NCI-H2029 (cell line): ENCODE measurements at regions not wholly inside any gene's neighbourhood (a gene's known extent, or its start where the extent isn't known, plus 50 kb on each side); places are given as distances from the start of the nearest gene placed in this dataset.

Experiments
- DNase-seq: peaks from one replicate; lab custom pipeline; 2025; lab: John Stamatoyannopoulos, UW

DNA sequence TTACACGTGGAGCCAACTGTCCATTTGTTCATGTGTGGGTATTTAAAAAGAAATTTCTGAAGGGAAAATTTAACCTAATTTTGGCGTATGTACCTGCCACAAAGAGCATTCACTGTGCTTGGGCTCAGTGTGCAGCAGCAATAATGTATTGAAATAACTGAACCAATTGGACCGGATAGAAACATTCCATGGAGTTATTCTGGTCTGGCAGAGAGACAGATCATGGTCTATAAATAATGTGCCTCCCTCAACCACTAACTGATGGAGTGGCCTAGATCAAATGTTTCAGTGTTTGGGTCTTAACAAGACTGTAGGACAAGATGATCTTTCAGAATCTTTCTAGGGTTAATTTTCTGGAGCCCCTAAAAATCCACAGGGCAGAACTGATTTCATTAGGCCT is 469.7 kb downstream of the PRELID2 start:
- DNase-seq: no peak

DNA sequence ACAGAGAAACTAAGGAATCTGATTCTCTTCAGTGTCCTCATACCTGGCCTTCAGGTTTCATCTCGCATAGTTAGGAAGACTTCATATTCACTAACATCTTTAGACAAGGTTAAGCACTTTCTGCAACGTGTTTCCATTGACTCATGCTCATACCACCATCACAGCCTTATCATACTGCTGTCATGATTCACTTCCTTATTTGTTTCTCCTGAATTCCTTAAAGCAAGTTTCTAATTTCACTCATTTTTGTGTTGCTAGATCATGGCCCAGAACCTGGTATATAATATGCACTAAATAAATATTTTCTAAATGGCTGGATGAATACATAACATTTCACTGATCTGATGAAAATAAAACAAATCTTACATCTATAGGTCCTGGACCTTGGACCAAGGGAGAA is 472.9 kb downstream of the PRELID2 start:
- DNase-seq: no peak

DNA sequence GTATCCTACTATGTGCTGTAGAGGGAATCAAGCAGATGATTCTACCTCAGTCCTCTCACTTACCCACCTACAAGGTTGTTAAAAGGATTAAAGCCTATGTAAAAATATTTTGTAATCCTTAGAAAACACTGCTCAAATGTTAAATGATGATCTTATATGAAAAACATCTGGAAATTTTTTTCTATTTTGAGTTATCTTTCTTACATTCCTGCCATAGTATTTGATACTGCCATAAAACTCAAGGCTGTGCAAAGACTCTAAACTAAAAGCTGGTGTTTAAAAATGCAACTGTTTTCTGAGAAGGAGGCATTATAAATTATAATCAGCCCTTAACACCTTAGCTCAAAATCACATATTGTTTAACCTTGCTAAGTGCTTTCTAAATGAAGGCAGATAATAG is 474.2 kb downstream of the PRELID2 start:
- no peak for DNase-seq

DNA sequence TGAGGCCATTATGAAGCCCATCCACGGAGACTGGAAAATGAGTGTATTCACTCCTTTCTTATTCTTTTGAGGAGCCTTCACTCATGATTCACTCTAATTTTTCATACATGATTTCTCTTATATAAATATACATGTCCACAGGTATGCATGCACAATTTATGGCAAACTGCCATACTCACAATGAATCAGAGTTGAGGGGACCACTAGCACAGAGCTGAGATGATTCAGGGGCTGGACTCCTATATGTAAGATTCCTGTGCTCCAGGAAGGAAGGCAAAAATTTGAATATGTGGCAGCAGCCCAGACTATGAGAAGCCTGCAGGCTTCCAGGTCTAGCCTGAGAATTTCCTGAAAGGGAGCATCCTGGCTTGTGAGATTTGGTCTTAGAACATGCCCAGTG is 484.6 kb downstream of the PRELID2 start:
- DNase-seq: no peak

DNA sequence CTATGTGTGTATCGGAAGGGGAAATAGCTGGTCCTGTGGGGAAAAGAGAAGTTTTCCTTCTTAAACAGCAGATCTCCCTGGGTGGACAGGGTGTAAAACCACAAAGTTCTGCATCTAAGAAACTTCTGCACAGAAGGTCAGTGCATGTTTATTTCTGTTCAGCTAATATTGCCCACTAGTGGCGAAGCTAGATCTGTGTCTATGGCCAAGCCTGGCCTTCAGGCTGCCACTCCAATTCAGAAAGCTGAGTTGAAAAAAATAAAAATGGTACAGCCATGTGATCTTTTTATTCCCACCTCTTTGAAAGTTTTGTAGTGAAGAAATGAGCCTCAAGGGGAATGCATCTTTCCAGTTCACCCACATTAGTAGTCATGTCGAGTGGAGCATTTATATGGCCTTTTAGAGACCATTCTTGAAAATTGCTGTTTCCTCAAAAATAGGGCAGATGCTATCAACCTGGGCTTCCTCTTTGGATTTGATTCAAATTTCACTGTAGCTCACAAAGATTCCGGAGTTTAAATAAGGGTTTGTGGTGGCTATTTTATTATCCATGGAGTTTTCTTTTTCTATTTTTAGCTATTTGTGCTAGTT is 488.0 kb downstream of the PRELID2 start:
- DNase-seq: no peak

DNA sequence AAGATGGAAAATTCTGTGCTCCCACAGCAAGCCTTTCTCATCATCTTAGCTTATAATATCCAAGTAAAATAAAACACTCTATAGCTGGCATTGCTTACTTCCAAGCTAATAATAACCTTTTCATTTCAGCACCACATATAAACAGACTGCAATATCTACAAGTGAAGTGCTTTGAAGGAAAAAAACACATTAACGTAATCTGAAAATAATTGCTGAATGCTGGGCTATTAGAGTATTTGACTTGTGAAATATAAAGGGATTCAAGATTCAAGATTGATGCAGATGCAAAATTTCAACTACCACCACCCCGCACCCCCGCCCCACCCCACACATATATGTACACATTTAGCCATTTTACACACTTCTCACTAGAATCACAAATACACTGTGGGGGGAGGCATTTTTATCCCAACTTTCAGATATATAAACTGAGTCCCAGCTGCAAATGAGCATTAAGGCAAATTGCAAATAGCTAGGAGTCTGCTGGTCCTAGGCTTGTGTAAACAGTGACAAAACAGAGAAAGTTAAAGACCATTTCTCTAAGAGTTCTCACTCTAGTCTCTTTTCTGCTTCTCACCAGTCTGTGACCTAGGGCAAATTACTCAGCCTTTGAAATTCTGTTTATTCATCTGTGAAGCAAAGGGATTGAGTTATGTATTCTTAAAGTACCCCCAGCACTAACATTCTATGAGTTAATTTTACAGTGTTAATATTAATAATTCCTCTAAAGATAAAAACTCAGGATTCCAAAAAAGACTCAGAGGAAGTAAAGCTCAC is 489.4 kb downstream of the PRELID2 start:
- no peak for DNase-seq

DNA sequence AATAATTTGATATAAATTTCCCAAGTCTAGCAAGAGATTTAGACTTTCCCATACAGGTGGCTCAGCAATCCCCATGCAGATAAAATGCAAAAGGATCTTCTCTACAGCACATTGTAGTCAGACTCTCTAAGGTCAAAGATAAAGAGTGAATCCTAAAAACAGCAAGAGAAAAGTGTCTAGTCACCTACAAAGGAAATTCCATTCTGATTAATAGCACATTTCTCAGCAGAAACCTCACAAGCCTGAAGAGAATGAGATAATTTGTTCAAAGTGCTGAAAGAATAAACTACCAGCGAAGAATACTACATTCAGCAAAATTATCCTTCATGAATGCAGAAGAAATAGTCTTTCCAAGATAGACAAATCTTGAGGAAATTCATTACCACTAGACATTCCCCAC is 493.3 kb downstream of the PRELID2 start:
- no peak for DNase-seq

DNA sequence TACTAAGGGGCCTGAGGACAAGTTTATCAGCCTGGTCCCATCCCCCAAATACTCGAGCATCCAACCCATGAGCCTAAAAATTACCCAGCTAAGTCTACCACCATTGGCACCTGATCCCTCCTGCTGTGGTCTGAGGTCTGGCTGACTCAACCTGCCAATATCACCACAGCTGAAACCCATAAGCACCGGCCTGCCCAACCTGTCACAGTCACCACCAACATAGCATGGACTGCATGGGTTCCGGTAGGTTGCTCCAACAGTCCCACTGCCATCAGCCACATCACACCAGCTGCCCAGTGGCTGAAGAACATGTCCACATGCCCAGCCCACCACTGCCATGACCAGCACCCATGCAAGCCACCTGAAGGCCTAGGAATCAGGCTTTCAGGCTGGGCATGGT is 495.0 kb downstream of the PRELID2 start:
- no peak for DNase-seq

DNA sequence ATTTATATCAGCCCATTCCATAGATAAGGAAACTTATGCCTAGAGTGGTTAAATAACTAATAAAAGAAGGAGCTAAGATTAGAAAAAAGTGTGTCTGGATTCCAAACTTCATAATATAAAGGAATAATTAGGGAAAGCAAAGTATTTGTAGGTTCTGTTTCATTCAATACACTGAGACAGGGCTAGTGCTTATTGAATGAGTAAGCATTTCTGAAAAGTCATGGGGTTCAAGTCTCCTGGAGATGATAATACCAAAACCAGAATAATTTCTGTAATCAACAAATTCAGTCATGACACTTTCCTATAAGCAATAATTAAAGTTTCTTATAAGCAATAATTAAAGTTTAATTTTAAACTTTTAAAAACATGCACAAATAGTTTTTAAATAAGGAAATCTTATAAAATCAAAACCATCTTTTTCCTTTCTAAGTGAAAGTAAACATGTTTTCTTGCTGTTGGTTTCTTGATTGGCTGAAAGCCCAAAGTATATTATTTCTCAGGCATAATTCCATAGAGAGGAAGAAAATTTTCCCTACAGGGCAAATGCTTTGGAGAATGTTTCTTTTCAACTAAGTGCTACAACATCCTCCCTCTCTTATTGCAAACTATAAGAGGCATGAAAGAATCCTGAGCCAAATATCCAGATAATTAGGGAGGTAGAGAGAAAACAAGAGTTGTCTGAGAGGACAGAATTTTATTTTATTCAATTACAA is 510.2 kb downstream of the PRELID2 start:
- no peak for DNase-seq

DNA sequence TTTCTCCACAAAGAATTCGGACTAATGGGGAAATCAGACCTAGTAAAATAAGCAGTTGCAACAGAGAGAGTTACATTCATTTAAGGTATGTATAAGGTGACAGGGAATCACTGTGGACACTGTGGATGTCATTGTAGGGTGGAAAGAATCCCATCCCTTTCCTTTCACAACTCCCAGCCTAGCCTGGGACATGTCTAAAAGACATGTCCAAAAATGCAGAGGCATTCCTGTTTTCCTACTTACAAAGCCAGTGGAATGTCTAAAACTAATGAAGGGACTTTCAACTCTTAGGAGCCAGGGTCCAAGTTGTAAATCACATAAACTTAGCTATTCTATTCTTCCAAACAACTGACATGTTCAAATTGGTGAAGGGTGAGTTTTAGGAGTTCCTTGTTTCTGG is 511.0 kb downstream of the PRELID2 start:
- DNase-seq: no peak

DNA sequence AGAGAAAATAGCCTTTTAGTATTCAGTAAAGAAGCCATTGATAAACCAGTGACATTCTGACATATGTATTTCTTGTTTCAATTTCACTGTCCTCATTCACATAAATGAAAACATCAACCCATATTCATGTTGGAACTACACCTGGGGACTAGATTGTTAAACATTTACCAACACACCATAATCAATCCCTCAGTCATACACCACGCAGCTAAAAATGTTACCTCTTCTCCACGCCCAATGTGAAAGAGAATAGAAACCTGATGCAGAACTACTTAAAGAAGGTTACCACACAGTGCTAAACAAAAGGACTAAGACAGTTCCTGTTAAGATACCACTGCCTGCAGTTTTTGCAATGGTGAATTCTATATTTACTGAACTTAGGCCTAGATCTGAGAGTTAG is 518.9 kb downstream of the PRELID2 start:
- DNase-seq: no peak

DNA sequence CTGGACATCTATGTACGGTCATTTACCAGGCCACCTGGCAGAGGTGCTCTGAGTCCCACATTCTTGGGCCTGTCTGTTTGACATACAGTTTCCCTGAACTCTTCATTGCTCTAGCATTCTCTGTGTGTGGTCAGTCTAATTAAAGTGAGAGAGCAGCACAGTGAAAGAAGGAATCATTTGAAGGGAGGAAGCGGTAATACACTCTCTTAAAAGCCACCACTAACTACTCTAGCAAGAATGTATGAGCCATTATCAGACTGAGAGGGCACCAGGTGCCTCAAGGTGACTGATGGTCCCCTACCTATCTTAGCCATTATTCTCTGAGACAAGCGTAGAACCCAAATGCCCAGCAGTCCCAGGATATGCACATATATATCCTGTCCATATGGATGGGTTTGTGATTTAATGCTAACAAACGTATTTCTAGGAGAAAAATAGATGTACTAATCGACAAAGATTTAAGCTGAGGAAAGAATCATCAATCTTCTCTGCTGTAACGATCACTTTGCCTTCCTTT is 527.2 kb downstream of the PRELID2 start:
- no peak for DNase-seq

DNA sequence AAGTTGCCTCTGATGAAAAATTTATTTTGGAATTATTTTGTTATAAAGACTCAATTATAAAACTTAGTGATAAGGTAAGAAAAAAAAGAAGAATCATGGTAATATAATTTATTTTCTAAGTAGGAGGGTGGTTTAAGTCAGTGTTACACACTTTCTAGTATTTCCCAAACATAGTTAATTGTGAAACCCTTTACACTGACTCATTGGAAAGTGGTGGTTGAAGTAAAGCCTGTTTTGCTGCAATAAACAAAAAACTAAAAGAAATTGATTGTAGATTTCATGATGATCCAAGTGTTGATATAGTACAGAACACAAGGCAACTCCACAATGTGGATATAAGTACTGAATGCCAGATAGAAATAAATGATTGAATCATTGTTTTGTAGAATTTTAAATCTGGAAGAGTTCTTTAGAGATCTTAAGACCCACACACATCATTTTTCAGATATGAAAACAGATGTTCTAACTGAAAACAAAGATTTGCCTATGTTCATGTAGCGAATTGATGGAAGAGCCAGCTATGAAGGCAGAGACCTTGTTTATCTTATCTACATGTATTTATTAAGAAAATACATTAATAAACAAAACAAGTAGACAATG is 539.8 kb downstream of the PRELID2 start:
- DNase-seq: no peak

DNA sequence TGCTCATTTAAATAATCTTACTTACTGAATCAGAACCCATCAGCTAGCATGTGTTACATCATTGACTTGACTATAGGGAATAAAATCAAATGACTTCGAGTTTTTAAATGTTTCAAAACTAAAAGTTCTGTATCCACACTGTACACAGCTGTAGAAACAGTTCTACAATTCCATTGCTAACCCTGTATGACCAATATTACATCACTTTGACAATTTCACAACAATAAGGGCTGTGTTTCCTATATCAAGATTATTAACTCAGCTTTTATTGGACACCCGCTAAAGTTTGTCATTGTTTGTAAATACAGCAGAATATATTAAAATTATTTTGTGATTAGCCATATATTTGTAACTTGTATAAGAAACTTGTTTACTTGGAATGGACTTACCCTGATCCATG is 540.8 kb downstream of the PRELID2 start:
- no peak for DNase-seq

DNA sequence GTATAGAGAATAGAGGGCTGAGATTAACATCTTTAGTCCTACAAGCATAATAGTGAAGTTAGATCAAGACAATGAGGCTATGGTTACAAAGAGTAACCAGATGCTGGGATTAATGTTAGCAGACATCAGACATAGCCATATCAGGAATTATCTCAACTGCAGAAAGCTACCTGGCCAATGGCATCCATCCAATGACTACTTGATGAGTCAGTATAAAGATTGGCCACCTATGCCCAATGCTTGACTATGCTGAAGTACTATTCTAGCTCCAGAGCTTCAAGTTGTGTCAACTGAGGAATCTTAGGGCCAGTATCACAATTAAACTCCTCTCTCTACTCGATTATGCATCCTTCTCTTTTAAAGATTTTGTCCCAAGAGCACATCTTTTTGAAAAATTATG is 541.4 kb downstream of the PRELID2 start:
- no peak for DNase-seq

DNA sequence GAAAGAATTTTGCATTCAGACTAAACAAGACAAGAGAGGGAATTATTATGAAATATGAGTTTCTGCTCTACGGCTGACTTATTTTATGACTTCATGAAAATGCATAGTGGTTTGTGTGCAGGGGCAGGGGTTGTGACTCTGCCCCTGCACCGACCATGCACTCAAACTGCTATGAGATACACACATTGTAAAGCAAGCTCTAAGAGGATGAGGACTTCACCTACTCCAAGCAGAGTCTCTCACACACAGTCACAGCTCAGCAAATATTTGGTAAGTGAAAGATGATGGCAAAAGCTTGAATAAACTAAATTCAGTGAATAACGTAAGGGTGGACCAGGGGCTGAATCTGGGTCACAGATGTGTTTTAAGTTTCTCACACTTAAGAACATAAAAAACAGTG is 542.9 kb downstream of the PRELID2 start:
- no peak for DNase-seq

DNA sequence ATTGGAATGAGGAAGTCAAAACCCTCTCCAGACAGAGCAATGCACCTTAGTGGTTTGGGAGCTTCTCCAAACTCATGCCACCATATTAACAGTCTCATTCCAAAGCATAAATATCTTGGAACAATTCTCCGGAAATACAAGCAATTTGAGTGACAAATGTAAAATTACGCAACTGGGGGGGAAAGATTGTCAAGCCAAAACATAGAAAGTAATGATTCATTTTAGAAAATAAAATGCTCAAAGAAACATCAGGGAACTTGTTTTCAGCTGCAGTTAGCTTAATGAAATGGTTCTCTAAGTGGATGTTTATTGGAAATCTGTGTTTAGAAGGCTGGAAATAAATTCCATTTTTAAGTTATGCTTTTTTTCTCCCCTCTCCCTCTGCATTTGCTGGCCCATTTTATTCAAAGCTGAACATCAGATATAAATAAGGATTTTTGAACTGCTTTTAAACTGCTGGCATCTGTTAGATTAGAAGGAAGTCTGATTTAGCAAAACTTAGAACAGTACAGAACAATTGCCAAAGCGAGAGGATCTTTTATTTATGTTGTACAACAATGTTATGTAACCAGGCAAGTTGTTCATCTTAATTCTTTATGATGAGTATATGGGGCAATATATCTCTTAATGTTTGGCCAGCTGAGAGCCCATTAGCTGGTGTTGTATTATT is 551.9 kb downstream of the PRELID2 start:
- DNase-seq: no peak

DNA sequence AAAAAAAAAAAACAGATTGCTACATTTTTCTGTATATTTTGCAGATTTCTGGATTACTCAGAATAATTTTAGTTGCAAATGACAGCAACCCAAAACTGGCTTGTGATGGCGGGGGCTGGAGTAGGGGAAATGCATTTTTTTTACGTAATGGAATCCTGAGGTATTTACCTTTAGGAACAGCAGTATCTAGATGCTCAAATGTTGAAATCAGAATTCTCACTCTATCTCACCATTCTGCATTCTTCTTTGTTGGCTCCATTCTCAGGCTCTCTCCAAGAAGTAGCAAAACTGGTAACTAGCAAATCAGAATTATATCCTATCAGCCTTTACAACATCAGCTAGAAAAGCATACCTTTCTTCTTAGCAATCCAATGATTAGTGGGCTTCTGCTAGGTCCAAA is 554.3 kb downstream of the PRELID2 start:
- DNase-seq: no peak

DNA sequence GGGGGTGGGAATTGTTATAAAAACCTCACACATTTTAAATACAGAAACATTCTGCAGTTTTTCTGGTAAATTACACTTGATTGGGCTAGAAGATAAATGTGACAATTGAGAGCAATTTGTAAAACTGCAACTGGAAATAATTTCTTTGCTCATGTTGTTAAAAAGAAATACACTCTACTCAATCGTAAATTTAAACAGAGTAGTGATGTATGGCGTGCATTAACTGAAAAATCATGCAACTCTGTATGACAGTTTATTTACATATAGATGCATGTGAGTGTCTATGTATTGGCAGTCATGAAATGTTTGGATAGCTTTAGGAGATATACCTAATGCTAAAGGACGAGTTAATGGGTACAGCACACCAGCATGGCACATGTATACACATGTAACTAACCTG is 554.9 kb downstream of the PRELID2 start:
- no peak for DNase-seq

DNA sequence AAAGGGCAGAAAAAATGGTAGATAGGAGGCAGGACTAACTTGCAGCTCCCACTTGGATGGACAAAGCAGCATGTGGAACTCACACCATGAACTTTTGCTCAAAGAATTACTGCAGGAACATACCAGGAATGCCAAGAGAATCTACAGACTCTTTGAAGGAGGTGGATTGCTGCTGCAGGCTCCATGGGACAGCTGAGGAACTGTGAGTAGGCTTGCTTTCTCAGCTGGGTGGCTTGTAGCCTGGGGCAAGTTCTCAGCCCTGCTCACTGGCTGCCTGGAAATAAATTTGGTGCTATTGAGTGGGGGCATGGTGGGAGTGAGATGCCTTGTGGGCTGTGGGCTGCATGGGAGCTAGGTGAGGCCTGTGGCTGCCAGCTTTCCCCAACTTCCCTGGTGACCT is 574.5 kb downstream of the PRELID2 start:
- DNase-seq: no peak

DNA sequence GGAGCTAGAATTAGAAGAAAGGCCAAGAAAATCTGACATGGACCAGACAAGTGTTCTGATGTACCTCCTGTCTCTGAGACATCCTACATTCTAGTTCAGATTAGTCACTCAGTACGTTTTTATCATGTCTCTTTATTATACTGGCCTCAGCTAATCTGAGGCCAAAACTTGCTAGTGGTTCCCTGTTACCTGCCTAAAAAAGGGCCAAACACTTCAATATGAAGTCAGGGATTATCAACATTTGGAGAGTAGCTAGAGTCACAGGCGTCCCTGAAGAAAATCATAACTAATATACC is 587.4 kb downstream of the PRELID2 start:
- no peak for DNase-seq

DNA sequence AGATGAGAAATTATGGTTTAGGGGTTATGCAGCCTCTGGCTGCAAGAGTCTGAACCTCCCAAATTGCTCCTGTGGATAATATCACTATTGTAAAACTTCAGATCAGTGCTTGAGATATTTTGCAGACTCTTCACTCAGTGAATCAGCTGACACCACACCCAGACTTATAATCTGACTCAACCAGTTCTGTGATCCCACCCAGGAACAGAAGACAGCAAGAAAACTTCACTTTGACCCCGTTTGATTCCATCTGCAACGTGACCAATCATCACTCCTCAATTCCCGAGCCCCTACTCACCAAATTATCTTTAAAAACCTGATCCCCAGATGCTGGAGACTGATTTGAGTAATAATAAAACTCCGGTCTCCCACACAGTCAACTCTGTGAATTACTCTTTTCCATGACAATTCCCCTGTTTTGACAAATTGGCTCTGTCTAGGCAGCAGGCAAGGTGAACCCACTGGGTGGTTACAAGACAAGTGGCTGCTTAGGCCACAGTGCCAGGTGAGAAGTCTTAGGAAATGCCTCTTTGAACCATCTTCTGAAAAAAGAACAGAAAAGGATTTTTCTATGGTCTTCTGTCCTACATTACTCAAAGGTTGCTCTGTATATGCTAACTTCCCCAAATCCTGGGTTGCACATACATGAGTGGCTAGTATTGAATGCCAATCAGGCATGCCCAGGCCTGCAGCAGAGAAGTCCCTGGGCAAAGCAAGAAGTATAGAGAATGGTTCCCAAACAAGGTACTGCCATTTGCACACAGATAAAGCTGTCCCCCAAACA is 588.0 kb downstream of the PRELID2 start:
- DNase-seq: no peak
